Tibial nerve (tissue), 4 donors: ENCODE measurements at regions not wholly inside any gene's neighbourhood (a gene's known extent, or its start where the extent isn't known, plus 50 kb on each side); places are given as distances from the start of the nearest gene placed in this dataset.

Experiments used
- DNase-seq, 2 donors: peaks; one replicate each; pipeline ENCODE4 v3.0.0-alpha.2; 2019; ENCODE audit warnings: low spot score in 2 of 2
- H3K27ac ChIP-seq, 4 donors: fragments of 200-600 bp; sonication (generic) in 3 of 4; one replicate each; pipeline ENCODE4 v1.5.1; 2017 to 2019; ENCODE audit warnings: mild to moderate bottlenecking in 1 of 4
- H3K27me3 ChIP-seq, 2 donors: fragments of 200-600 bp; sonication (generic) in 1 of 2; one replicate each; pipeline versions ENCODE4 v1.5.1 to v1.6.0; 2017 to 2019
- H3K36me3 ChIP-seq, 3 donors: fragments of 200-600 bp; sonication (generic); one replicate each; pipeline ENCODE4 v1.5.1; 2018 to 2019
- H3K4me1 ChIP-seq, 4 donors: fragments of 200-600 bp; sonication (generic) in 3 of 4; one replicate each; pipeline ENCODE4 v1.5.1; 2017 to 2019
- H3K4me3 ChIP-seq, 4 donors: fragments of 200-600 bp; sonication (generic) in 3 of 4; one replicate each; pipeline ENCODE4 v1.5.1; 2017 to 2019; ENCODE audit warnings: mild to moderate bottlenecking in 1 of 4, moderate library complexity in 1 of 4
- H3K9me3 ChIP-seq, 4 donors: fragments of 200-600 bp; sonication (generic) in 3 of 4; one replicate each; pipeline ENCODE4 v1.5.1; 2017 to 2019
- EP300 ChIP-seq, 2 donors: sonication (generic); formaldehyde crosslinking; IDR thresholded peaks; one replicate each; pipeline ENCODE4 v1.6.1; 2017; ENCODE audit warnings: antibody characterized with exemption in 2 of 2, mild to moderate bottlenecking in 1 of 2
- POLR2A ChIP-seq, 2 donors: fragments of 450-650 bp; IDR thresholded peaks; one replicate each; pipeline ENCODE4 v1.6.1; 2017; ENCODE audit warnings: antibody characterized with exemption in 2 of 2, mild to moderate bottlenecking in 2 of 2, moderate library complexity in 2 of 2
- WGBS, 2 donors: methylation state at CpG; one replicate each; pipeline ENCODE4 v1.1.5; 2018; 5-methylcytosine and 5-hydroxymethylcytosine counted together
- TF ChIP-seq, protein P1 (sequence below), 5 experiments: fragments of 200-600 bp in 3 of 5; fragments of 450-650 bp in 2 of 5; sonication (generic) in 3 of 5; IDR thresholded peaks; one replicate each; pipeline ENCODE4 v1.5.1; 2016 to 2019; ENCODE audit warnings: antibody characterized with exemption in 5 of 5, mild to moderate bottlenecking in 3 of 5, moderate library complexity in 2 of 5

DNA sequence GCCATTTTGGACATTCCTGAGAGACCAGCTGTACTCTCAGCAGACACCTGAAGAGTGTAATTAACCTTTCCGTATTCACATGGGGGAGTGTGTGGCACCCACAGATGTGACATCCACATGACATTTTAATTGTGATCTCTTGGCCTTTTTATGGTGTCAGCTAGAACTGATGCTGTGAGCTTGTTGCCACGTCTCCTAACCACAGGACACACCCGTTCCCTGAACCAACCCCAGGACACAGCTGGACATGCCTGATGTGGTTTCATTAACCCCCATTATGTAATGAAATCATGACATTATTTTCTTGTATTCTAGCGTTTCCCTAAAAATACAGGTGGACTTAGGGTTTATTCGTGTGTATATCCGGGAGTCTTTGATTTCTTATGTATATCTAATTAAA lies 1036.1 kb downstream of the TMEM121 start:
- no peaks in the 10 kb centered on the region for H3K27me3 ChIP-seq
- TF ChIP-seq POLR2A (IDR thresholded peaks at IDR 0.05) (no peak), EP300 (IDR thresholded peaks at IDR 0.05) (no peak)
- TF ChIP-seq, protein P1, sequence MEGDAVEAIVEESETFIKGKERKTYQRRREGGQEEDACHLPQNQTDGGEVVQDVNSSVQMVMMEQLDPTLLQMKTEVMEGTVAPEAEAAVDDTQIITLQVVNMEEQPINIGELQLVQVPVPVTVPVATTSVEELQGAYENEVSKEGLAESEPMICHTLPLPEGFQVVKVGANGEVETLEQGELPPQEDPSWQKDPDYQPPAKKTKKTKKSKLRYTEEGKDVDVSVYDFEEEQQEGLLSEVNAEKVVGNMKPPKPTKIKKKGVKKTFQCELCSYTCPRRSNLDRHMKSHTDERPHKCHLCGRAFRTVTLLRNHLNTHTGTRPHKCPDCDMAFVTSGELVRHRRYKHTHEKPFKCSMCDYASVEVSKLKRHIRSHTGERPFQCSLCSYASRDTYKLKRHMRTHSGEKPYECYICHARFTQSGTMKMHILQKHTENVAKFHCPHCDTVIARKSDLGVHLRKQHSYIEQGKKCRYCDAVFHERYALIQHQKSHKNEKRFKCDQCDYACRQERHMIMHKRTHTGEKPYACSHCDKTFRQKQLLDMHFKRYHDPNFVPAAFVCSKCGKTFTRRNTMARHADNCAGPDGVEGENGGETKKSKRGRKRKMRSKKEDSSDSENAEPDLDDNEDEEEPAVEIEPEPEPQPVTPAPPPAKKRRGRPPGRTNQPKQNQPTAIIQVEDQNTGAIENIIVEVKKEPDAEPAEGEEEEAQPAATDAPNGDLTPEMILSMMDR (IDR thresholded peaks at IDR 0.05): no peak
- H3K4me3 ChIP-seq: no peak overlapping the region
- H3K27ac ChIP-seq: no peak overlapping the region
- no peaks in the 10 kb centered on the region for H3K9me3 ChIP-seq
- WGBS, 2 donors: 38 to 63% methylated on average over 6 of the region's 6 CpGs
- H3K4me1 ChIP-seq: no peaks in the 10 kb centered on the region
- no peaks in the 10 kb centered on the region for H3K36me3 ChIP-seq
- no peak for DNase-seq

DNA sequence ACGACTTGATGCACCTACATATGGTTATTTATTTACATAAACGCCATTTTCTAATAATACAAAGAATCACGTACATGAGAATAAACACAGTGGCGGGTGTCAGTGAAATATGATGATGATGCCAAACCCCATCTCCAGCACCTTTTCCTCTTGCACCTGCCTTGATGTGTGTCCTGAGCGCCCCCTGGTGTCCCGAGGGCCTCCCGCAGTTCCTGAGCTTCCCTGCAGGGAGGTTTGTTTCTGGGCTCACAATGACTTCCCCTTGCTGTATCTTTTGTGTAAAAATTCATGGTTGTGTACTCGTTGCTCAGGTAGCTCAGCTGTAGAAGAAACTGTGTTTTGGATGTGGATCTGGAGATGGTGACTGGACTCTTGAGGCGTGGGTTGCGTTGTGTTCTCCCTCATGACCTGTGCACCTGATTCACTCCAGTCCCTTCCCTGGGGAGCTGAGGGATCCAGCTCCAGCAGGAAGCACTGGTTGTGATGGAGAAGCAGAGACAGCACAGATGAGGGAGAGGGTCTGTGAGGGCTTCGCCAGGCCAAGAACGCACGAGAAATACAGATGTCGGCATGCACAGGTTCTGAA lies 1037.8 kb downstream of the TMEM121 start:
- Histone ChIP-seq H3K9me3 (no peaks in the 10 kb centered on the region), H3K27me3 (no peaks in the 10 kb centered on the region), H3K4me3 (no peak overlapping the region), H3K27ac (no peak overlapping the region), H3K4me1 (no peaks in the 10 kb centered on the region), H3K36me3 (no peaks in the 10 kb centered on the region)
- WGBS, 2 donors: 53 to 59% methylated on average over 14 of the region's 14 CpGs
- TF ChIP-seq, protein P1 (IDR thresholded peaks at IDR 0.05): peak in 1 of 5 experiments; percentile 39
- TF ChIP-seq POLR2A (IDR thresholded peaks at IDR 0.05) (no peak), EP300 (IDR thresholded peaks at IDR 0.05) (no peak)
- DNase-seq: no peak

DNA sequence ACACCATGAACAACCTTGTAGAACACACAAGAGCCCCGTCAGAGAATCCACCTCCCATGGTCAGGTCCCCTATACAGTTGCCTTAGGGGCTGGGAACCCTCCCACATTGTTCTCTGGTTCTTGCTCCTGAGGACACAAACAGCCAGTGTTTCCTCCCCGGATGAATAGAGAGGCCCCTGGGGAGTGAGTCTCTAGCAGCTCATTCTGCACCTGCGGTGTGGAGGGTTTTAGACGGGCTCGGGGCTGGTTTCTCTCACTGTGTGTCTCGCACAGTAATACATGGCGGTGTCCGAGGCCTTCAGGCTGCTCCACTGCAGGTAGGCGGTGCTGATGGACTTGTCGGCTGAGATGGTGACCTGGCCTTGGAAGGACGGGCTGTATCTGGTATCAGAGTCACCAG lies 1052.1 kb downstream of the TMEM121 start:
- WGBS, 2 donors: 76 to 83% methylated on average over 11 of the region's 11 CpGs
- H3K4me3 ChIP-seq: no peak overlapping the region

DNA sequence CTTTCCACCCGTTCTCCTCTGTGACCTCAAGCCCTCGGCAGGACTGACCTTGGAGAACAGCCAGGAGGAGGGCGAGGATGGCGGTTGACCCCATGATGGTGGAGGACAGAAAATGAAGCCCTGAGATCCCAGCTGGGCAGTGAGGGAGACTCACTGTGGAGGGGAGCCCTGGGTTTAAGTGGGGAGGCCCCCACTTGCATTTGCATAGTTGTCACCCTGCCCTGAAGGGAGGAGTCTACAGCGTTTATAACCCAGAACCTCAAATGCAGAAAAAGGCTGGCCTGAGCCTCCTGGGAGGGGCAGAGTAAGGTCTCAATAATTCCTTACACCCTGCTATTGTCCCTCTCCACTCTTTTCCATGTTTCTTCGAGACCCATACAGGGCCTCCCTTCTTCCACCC lies 1052.7 kb downstream of the TMEM121 start:
- H3K27ac ChIP-seq: no peak overlapping the region
- 61 to 72% methylated on average over 6 of the region's 6 CpGs for WGBS, 2 donors
- TF ChIP-seq, protein P1 (IDR thresholded peaks at IDR 0.05): no peak
- TF ChIP-seq EP300 (IDR thresholded peaks at IDR 0.05) (no peak), POLR2A (IDR thresholded peaks at IDR 0.05) (no peak)
- no peaks in the 10 kb centered on the region for H3K4me1 ChIP-seq
- H3K27me3 ChIP-seq: no peaks in the 10 kb centered on the region
- no peak overlapping the region for H3K4me3 ChIP-seq
- H3K9me3 ChIP-seq: peaks cover 0 to 5% (median 0%) of the 10 kb centered on the region in 4 donors
- H3K36me3 ChIP-seq: no peaks in the 10 kb centered on the region
- DNase-seq: no peak

More for the DNA sequence above, 1052.1 kb downstream of the TMEM121 start:
- Histone ChIP-seq H3K27me3 (no peaks in the 10 kb centered on the region), H3K27ac (no peak overlapping the region), H3K36me3 (no peaks in the 10 kb centered on the region), H3K4me1 (no peaks in the 10 kb centered on the region), H3K9me3 (peaks cover 0 to 5% (median 0%) of the 10 kb centered on the region in 4 donors)
- no peak for DNase-seq
- TF ChIP-seq, protein P1 (IDR thresholded peaks at IDR 0.05): no peak
- TF ChIP-seq EP300 (IDR thresholded peaks at IDR 0.05) (no peak), POLR2A (IDR thresholded peaks at IDR 0.05) (no peak)

DNA sequence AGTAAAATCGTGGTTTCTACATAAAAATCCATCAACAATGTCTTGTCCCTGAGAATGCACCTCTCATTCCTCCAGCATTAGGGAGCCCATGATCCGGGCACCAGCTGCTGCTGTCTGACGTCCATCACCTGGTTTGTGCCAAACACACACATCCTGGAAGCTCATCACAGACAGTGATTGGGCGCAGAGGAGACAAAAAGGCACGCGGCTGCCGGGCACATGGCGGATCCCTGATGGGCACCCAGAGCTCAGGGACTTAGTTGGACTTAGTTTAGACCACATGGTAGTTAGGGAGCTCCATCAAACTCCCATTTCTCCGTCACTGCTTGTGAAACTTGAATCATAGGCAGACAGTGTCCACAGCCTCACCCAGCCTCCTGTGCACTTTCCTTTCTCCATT lies 1059.3 kb downstream of the TMEM121 start:
- H3K9me3 ChIP-seq: no peaks in the 10 kb centered on the region
- no peak overlapping the region for H3K27ac ChIP-seq
- H3K27me3 ChIP-seq: no peaks in the 10 kb centered on the region
- no peak for DNase-seq
- H3K36me3 ChIP-seq: no peaks in the 10 kb centered on the region
- H3K4me1 ChIP-seq: no peaks in the 10 kb centered on the region
- no peak overlapping the region for H3K4me3 ChIP-seq
- 58 to 76% methylated on average over 9 of the region's 9 CpGs for WGBS, 2 donors
- TF ChIP-seq POLR2A (IDR thresholded peaks at IDR 0.05) (no peak), EP300 (IDR thresholded peaks at IDR 0.05) (no peak)
- TF ChIP-seq, protein P1 (IDR thresholded peaks at IDR 0.05): no peak
